ENCODE measurements at regions not wholly inside any gene's neighbourhood (a gene's known extent, or its start where the extent isn't known, plus 50 kb on each side); places are given as distances from the start of the nearest gene placed in this dataset.
"Not testable (repeated sequence)": the region's sequence is repeated elsewhere in the genome, so short reads cannot be mapped to it uniquely, and the experiment has no call there.

DNA sequence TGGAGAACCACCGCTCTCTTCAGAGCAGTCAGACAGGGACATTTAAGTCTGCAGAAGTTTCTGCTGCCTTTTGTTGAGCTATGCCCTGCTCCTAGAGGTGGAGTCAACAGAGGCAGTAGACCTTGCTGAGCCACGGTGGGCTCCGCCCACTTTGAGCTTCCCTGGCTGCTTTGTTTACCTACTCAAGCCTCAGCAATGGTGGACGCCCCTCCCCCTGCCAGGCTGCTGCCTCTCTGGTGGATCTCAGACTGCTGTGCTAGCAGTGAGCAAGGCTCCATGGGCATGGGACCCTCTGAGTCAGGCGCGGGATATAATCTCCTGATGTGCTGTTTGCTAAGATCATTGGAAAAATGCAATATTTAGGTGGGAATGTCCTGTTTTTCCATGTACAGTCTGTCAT lies 89.5 kb upstream of the COP1 start:
- TF ChIP-seq, protein P1, sequence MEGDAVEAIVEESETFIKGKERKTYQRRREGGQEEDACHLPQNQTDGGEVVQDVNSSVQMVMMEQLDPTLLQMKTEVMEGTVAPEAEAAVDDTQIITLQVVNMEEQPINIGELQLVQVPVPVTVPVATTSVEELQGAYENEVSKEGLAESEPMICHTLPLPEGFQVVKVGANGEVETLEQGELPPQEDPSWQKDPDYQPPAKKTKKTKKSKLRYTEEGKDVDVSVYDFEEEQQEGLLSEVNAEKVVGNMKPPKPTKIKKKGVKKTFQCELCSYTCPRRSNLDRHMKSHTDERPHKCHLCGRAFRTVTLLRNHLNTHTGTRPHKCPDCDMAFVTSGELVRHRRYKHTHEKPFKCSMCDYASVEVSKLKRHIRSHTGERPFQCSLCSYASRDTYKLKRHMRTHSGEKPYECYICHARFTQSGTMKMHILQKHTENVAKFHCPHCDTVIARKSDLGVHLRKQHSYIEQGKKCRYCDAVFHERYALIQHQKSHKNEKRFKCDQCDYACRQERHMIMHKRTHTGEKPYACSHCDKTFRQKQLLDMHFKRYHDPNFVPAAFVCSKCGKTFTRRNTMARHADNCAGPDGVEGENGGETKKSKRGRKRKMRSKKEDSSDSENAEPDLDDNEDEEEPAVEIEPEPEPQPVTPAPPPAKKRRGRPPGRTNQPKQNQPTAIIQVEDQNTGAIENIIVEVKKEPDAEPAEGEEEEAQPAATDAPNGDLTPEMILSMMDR (IDR thresholded peaks at IDR 0.05; ENCODE audit: poor library complexity) = not testable (repeated sequence)
- TF ChIP-seq EZH2 (IDR thresholded peaks at IDR 0.05; ENCODE audit: borderline replicate concordance) = not testable (repeated sequence)

All from hepatocyte (in vitro differentiated cells).